GM12875 (cell line): ENCODE measurements at regions not wholly inside any gene's neighbourhood (a gene's known extent, or its start where the extent isn't known, plus 50 kb on each side); places are given as distances from the start of the nearest gene placed in this dataset.

Source experiments
- H3K4me3 ChIP-seq: one replicate; pipeline ENCODE4 v1.5.1; 2011; ENCODE audit warnings: low read depth, low read length, control low read depth
- TF ChIP-seq, protein P1 (sequence below): IDR thresholded peaks from 2 replicates; pipeline ENCODE4 v1.5.1; 2011; ENCODE audit warnings: low read depth, mild to moderate bottlenecking, control low read depth, inconsistent platforms, low read length, moderate library complexity, borderline replicate concordance; ENCODE audit not compliant: insufficient read depth

- TF ChIP-seq, protein P1, sequence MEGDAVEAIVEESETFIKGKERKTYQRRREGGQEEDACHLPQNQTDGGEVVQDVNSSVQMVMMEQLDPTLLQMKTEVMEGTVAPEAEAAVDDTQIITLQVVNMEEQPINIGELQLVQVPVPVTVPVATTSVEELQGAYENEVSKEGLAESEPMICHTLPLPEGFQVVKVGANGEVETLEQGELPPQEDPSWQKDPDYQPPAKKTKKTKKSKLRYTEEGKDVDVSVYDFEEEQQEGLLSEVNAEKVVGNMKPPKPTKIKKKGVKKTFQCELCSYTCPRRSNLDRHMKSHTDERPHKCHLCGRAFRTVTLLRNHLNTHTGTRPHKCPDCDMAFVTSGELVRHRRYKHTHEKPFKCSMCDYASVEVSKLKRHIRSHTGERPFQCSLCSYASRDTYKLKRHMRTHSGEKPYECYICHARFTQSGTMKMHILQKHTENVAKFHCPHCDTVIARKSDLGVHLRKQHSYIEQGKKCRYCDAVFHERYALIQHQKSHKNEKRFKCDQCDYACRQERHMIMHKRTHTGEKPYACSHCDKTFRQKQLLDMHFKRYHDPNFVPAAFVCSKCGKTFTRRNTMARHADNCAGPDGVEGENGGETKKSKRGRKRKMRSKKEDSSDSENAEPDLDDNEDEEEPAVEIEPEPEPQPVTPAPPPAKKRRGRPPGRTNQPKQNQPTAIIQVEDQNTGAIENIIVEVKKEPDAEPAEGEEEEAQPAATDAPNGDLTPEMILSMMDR = no peak
These were observed 122.4 kb upstream of the NMUR2 start for GRCh38 chr5:152527358-152528052.

DNA sequence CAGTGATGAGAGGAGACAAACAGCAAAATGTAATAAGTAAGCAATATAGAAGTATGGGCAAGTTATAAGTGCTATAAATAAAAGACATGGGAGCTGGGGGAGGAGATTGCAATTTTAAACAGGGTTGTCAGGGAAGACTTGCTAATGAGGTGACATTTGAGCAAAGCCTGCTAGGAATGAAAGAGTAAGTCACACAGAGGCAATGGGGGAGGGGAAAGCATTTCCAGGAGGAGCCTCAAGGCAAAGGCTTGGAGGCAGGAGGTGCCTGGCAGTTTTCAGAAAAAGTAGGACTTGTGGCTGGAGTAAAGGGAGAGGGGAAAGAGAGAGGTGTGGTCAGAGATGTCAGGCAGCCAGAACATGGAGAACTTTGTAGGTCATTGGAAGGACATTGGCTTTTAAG, 124.4 kb upstream of the NMUR2 start:
- H3K4me3 ChIP-seq = no peak overlapping the region
- TF ChIP-seq, protein P1 = no peak

More at GRCh38 chr5:152527358-152528052, 122.4 kb upstream of the NMUR2 start:
- H3K4me3 ChIP-seq = no peak overlapping the region

DNA sequence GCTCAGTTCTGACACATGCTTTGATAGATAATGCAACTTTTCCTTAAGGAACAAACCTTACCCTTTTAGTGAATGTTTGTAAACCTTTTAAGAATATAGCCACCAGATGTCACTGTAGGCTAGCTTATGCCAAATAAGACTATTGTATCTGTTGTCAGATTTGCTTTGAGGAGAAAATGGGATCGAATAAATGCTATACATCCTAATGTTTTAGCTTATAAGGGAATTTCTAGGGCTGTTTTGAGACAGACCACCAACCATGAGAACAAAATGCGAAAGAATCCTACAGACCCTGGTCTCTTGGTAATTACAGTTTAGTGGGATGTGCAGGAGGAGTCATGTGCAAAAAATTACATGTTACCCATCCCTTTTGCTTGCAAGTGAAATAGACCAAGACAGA, 127.6 kb upstream of the NMUR2 start:
- no peak overlapping the region for H3K4me3 ChIP-seq
- TF ChIP-seq, protein P1 = peak; percentile 28; the same call in 1 of the 2 replicates

GRCh38 chr5:152534641-152535040, 129.6 kb upstream of the NMUR2 start:
- TF ChIP-seq, protein P1 = no peak
- no peak overlapping the region for H3K4me3 ChIP-seq

- TF ChIP-seq, protein P1 = no peak
These were observed 137.7 kb upstream of the NMUR2 start for GRCh38 chr5:152542741-152543140.

DNA sequence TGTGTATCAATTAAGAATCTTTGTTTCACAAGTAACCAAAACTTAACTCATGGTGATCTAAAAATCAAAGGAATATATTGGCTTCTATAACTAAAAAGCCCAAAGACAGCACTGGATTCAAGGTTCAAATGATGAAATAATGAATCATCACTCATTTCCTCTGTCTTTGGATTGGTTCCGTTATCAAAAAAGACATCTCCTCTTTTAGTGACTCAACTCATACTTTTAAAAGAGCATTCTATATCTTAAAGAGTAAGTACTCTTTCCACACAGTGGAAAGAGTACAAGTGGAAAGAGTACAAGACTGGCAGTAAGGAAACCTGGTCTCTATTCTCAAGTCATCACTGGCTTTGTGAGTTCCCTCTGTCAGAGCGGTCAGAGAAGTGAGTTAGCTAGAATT, 141.4 kb upstream of the NMUR2 start:
- H3K4me3 ChIP-seq = no peak overlapping the region
- TF ChIP-seq, protein P1 = no peak

More at GRCh38 chr5:152542741-152543140, 137.7 kb upstream of the NMUR2 start:
- H3K4me3 ChIP-seq = no peak overlapping the region

DNA sequence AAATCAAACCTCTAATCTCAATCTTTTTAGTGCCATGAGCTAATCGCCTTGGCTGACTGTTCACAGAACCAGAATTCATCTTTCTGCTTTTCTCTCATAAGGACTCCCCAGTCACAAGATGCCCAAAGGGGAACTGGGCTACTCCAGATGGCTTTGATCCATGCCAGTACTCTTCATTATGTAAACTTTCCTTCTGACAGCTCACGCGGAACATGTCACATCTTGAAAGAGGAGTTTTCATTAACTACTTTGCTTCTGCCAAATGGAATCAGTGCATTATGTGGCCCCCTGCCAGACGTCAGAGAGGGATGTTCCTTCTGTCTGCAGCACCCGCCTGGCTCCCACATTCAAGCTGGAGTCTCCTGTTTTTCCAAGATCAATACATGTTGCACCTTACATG, 142.1 kb upstream of the NMUR2 start:
- no peak overlapping the region for H3K4me3 ChIP-seq
- TF ChIP-seq, protein P1 = no peak
